AG04449 (cell line): ENCODE measurements at regions not wholly inside any gene's neighbourhood (a gene's known extent, or its start where the extent isn't known, plus 50 kb on each side); places are given as distances from the start of the nearest gene placed in this dataset.
"Not testable (repeated sequence)": the region's sequence is repeated elsewhere in the genome, so short reads cannot be mapped to it uniquely, and the experiment has no call there.

Experiments used
- CTCF ChIA-PET: fragments of 350-600 bp; formaldehyde crosslinking; extraction: SDS; loops from one replicate; lab custom pipeline; 2021; ENCODE audit warnings: antibody characterized with exemption; lab: Yijun Ruan, JAX
- POLR2A ChIA-PET: fragments of 400-600, 350-600 bp; formaldehyde crosslinking; extraction: SDS; loops from one replicate; lab custom pipeline; 2020; ENCODE audit warnings: antibody characterized with exemption, inconsistent platforms; lab: Yijun Ruan, JAX
- DNase-seq: peaks from one replicate; pipeline ENCODE4 v3.0.0-alpha.2; 2010; ENCODE audit warnings: low read depth, low spot score
- H3K4me3 ChIP-seq: 2 replicates; pipeline ENCODE4 v1.5.1; 2011; ENCODE audit warnings: low read depth, mild to moderate bottlenecking, control low read depth, low read length
- TF ChIP-seq, protein P1 (sequence below): IDR thresholded peaks from one replicate; pipeline ENCODE4 v1.5.1; 2011; ENCODE audit warnings: mild to moderate bottlenecking, moderate library complexity, low read length, control low read depth, inconsistent platforms; ENCODE audit not compliant: insufficient read depth; ENCODE audit errors: missing control alignments

DNA sequence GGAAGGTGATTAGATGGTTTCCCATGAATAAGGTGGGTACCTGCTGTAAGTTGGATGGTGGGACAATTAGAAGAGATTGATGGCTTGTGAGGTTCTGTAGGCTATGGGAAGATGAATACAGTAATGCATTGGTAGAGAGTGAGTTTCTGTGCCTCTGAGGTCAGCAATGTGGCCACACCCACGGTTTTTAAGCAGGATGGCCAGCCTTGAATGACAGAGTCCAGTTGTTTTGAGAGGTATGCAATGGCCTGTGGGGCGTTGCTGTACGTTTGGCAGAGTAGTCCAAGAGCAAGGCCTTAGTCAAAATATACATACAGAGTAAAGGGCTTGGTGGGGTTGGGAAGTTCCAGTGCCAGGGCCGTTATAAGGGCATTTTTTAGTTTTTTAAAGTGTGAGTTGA, 235.6 kb upstream of the C9orf72 start:
- CTCF ChIA-PET: no interaction called here
- POLR2A ChIA-PET: no interaction called here
- DNase-seq: no peak
- TF ChIP-seq, protein P1, sequence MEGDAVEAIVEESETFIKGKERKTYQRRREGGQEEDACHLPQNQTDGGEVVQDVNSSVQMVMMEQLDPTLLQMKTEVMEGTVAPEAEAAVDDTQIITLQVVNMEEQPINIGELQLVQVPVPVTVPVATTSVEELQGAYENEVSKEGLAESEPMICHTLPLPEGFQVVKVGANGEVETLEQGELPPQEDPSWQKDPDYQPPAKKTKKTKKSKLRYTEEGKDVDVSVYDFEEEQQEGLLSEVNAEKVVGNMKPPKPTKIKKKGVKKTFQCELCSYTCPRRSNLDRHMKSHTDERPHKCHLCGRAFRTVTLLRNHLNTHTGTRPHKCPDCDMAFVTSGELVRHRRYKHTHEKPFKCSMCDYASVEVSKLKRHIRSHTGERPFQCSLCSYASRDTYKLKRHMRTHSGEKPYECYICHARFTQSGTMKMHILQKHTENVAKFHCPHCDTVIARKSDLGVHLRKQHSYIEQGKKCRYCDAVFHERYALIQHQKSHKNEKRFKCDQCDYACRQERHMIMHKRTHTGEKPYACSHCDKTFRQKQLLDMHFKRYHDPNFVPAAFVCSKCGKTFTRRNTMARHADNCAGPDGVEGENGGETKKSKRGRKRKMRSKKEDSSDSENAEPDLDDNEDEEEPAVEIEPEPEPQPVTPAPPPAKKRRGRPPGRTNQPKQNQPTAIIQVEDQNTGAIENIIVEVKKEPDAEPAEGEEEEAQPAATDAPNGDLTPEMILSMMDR: no peak
- H3K4me3 ChIP-seq: no peak overlapping the region

DNA sequence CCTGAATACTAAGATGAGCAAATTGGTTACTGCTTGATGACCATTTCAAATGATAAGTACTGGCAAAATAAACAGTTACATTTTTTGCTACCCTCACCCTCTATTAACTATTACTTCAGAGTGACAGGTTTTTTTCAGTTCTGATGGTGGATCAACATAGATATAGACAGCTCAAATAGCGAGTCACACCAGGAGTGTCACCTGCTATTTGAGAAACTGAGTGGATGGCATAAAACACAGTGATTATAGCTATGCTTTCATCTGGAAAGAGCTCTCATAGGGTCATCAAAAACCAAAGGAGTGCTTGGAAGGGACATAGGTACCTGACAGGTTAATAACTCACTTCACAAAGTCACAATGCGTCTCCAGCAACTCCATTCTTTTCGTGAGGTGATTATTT, 244.5 kb upstream of the C9orf72 start:
- CTCF ChIA-PET: no interaction called here
- POLR2A ChIA-PET: no interaction called here

DNA sequence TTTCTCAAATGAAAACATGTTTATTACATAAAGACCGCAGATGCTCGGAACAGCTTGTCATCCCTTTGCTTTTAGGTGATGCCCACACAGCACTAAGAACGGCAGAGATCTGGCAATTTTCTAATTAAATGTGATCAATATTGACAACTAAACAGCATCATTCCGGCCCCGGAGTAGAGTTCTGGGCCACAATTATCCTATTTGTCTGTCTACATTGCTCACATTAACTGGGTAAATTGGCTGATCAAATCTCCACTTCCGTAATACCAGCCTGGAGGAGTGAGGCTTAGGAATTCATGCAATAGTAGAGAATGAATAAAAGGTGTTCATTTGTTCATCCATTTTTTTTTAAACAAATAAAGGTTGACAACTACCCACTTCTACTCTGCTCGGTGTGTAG, 245.1 kb upstream of the C9orf72 start:
- no peak overlapping the region for H3K4me3 ChIP-seq
- TF ChIP-seq, protein P1: no peak
- DNase-seq: no peak
- POLR2A ChIA-PET: no interaction called here
- CTCF ChIA-PET: no interaction called here

More for the DNA sequence above, 244.5 kb upstream of the C9orf72 start:
- H3K4me3 ChIP-seq: no peak overlapping the region
- DNase-seq: no peak
- TF ChIP-seq, protein P1: no peak

DNA sequence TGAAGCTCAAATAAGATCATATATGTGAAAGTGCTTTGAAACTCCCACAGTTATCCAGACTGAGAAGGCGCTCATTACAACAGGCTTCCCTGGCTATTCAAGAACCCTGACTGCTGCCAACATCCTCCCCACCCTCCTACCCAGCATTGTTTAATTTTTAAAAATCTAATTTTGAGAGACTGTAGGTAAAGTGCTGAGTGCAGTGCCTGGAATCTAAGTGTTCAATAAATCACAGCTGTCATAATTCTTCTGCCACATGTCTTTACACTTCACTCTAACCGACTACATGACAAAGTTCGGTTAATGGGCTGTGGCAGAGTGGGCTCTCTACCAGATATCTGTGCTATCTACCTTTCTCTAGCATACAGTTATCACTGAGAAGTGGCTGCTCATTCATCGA, 255.6 kb upstream of the C9orf72 start:
- CTCF ChIA-PET: no interaction called here
- POLR2A ChIA-PET: no interaction called here
- TF ChIP-seq, protein P1: no peak
- no peak for DNase-seq
- H3K4me3 ChIP-seq: no peak overlapping the region

DNA sequence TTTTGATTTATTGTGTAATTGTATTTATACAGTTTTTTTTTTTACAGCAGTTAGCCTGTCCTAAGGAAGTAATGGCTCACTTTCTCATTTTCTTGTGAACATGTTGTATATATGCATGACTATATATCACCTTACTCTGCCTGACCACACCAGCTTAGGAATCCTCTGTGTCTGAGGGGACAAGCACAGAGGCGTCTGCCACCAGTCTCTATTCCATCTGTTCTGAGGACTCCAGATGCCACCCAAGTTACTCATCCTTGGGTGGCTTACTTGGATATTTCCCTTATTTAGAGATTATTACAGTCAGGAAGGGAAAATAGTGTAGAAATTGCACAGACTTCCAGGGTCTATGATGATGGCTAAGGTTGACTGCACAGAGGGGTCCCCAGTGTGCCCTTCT, 256.3 kb upstream of the C9orf72 start:
- DNase-seq: no peak
- POLR2A ChIA-PET: no interaction called here
- no peak overlapping the region for H3K4me3 ChIP-seq
- TF ChIP-seq, protein P1: no peak
- CTCF ChIA-PET: no interaction called here

DNA sequence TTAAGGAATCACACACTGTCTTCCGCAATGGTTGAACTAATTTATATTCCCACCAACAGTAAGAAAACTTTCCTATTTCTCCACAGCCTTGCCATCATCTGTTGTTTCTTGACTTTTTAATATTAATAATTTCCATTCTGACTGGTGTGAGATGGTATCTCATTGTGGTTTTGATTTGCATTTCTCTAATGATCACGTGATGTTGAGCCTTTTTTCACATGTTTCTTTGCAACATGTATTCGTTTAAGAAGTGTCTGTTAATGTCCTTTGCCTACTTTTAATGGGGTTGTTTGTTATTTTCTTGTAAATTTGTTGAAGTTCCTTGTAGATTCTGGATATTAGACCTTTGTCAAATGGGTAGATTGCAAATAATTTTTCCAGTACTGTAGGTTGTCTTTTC, 258.8 kb upstream of the C9orf72 start:
- DNase-seq, H3K4me3 ChIP-seq, CTCF ChIA-PET, POLR2A ChIA-PET: not testable (repeated sequence)

DNA sequence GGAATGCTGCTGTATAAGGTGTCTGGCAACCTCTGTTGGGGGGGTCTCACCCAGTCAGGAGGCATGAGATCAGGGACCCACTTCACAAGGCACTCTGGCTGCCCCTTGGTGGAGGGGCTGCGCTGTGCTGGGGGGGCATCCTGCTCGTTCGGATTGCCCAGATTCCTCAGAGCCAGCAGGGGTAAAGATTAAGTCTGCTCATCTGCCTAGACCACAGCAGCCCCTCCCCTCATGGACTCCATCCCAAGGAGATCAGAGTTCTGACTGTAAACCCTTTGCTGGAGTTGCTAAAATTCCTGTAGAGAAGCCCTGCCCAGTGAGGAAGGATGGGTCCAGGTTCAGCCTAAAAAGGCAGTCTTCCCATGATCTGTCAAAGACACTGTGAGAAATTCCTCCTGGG, 262.0 kb upstream of the C9orf72 start:
- ChIA-PET CTCF (no interaction called here), POLR2A (no interaction called here)
- no peak for DNase-seq
- TF ChIP-seq, protein P1: no peak
- H3K4me3 ChIP-seq: no peak overlapping the region
